Kidney epithelial cell (primary cell): ENCODE measurements at regions not wholly inside any gene's neighbourhood (a gene's known extent, or its start where the extent isn't known, plus 50 kb on each side); places are given as distances from the start of the nearest gene placed in this dataset.

Experiments
- DNase-seq: peaks from one replicate; pipeline ENCODE4 v3.0.0-alpha.2; 2010; ENCODE audit warnings: low read depth
- H3K27me3 ChIP-seq: 2 replicates; pipeline ENCODE4 v1.6.0; 2011; ENCODE audit warnings: low read length; ENCODE audit not compliant: control insufficient read depth, insufficient read depth
- H3K36me3 ChIP-seq: 2 replicates; pipeline ENCODE4 v1.5.1; 2011; ENCODE audit warnings: low read length; ENCODE audit not compliant: control insufficient read depth, insufficient read depth
- H3K4me3 ChIP-seq: 2 replicates; pipeline ENCODE4 v1.5.1; 2011; ENCODE audit warnings: low read depth, mild to moderate bottlenecking, control low read depth, low read length
- CTCF ChIP-seq: IDR thresholded peaks from 2 replicates; pipeline ENCODE4 v1.5.1; 2011; ENCODE audit warnings: mild to moderate bottlenecking, moderate library complexity, low read length, control low read depth, inconsistent platforms; ENCODE audit not compliant: insufficient read depth, poor library complexity, severe bottlenecking

GRCh38 chr16:64159976-64160375, 961.9 kb downstream of the CDH11 start:
- no peaks in the 10 kb centered on the region for H3K27me3 ChIP-seq
- no peak for DNase-seq
- no peak for TF ChIP-seq CTCF
- no peaks in the 10 kb centered on the region for H3K36me3 ChIP-seq
- H3K4me3 ChIP-seq: no peak overlapping the region

GRCh38 chr16:64158941-64159588, 962.8 kb downstream of the CDH11 start:
- Histone ChIP-seq H3K27me3 (no peaks in the 10 kb centered on the region), H3K36me3 (no peaks in the 10 kb centered on the region), H3K4me3 (no peak overlapping the region)
- DNase-seq: no peak
- TF ChIP-seq CTCF: no peak

GRCh38 chr16:64153718-64154117, 968.1 kb downstream of the CDH11 start:
- no peak overlapping the region for H3K4me3 ChIP-seq
- H3K36me3 ChIP-seq: no peaks in the 10 kb centered on the region
- no peak for TF ChIP-seq CTCF
- H3K27me3 ChIP-seq: no peaks in the 10 kb centered on the region
- peak; percentile 10 for DNase-seq

GRCh38 chr16:64151990-64152767, 969.7 kb downstream of the CDH11 start:
- no peak overlapping the region for H3K4me3 ChIP-seq
- no peaks in the 10 kb centered on the region for H3K36me3 ChIP-seq
- no peak for TF ChIP-seq CTCF
- no peak for DNase-seq
- H3K27me3 ChIP-seq: no peaks in the 10 kb centered on the region

GRCh38 chr16:64150193-64150592, 971.7 kb downstream of the CDH11 start:
- Histone ChIP-seq H3K36me3 (no peaks in the 10 kb centered on the region), H3K27me3 (no peaks in the 10 kb centered on the region), H3K4me3 (no peak overlapping the region)
- TF ChIP-seq CTCF: no peak
- DNase-seq: no peak
